ENCODE measurements at regions not wholly inside any gene's neighbourhood (a gene's known extent, or its start where the extent isn't known, plus 50 kb on each side); places are given as distances from the start of the nearest gene placed in this dataset.

GRCh38 chr4:156710365-156711192 is 261.0 kb downstream of the PDGFC start:
- POLR2A ChIA-PET = no interaction called here
- H3K4me3 ChIP-seq (ENCODE audit: low read depth, low read length) = no peak overlapping the region
- no peak for TF ChIP-seq CTCF (IDR thresholded peaks at IDR 0.05; ENCODE audit: insufficient read depth, low read length, missing control alignments)
- DNase-seq (ENCODE audit: low read depth, low spot score) = no peak
- CTCF ChIA-PET = interaction anchor here (1.0 kb wide), 1 partner anchor 258 kb away, joined by 3 read pairs; no protein-coding TSS in a partner anchor

GRCh38 chr4:156705311-156705710 is 266.3 kb downstream of the PDGFC start:
- TF ChIP-seq CTCF (IDR thresholded peaks at IDR 0.05; ENCODE audit: insufficient read depth, low read length, missing control alignments) = no peak
- CTCF ChIA-PET = no interaction called here
- no peak overlapping the region for H3K4me3 ChIP-seq (ENCODE audit: low read depth, low read length)
- DNase-seq (ENCODE audit: low read depth, low spot score) = peak; percentile 50
- POLR2A ChIA-PET = no interaction called here

GRCh38 chr4:156695163-156695562 is 276.4 kb downstream of the PDGFC start:
- CTCF ChIA-PET = interaction anchor here (1.6 kb wide), 1 partner anchor 8 kb away, joined by 4 read pairs; no protein-coding TSS in a partner anchor
- POLR2A ChIA-PET = no interaction called here
- H3K4me3 ChIP-seq (ENCODE audit: low read depth, low read length) = no peak overlapping the region
- no peak for TF ChIP-seq CTCF (IDR thresholded peaks at IDR 0.05; ENCODE audit: insufficient read depth, low read length, missing control alignments)
- no peak for DNase-seq (ENCODE audit: low read depth, low spot score)

DNA sequence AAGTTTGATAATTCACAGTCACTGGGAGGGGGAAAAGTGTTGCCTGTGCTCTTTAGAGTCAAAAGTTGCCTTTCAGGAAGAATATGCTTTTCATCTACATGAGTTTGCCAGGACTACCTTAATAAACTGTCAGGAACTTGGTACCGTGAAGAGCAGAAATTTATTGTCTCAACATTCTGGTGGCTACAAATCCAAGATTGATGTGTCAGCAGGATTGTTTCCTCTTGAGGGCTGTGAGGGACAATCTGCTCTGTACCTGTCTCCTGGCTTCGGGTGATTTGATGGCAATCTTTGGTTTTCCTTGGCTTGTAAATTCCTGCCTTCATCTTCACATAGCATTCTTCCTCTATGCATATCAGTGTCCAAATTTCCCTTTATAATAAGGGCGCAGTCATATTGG is 277.2 kb downstream of the PDGFC start:
- DNase-seq (ENCODE audit: low read depth, low spot score) = no peak
- H3K4me3 ChIP-seq (ENCODE audit: low read depth, low read length) = no peak overlapping the region
- CTCF ChIA-PET = no interaction called here
- POLR2A ChIA-PET = no interaction called here
- no peak for TF ChIP-seq CTCF (IDR thresholded peaks at IDR 0.05; ENCODE audit: insufficient read depth, low read length, missing control alignments)

- CTCF ChIA-PET = no interaction called here
These were observed 278.0 kb downstream of the PDGFC start for GRCh38 chr4:156693557-156693956.

More at GRCh38 chr4:156693557-156693956, 278.0 kb downstream of the PDGFC start:
- no peak overlapping the region for H3K4me3 ChIP-seq (ENCODE audit: low read depth, low read length)
- TF ChIP-seq CTCF (IDR thresholded peaks at IDR 0.05; ENCODE audit: insufficient read depth, low read length, missing control alignments) = no peak
- POLR2A ChIA-PET = no interaction called here
- no peak for DNase-seq (ENCODE audit: low read depth, low spot score)

Measured in AG04449 (cell line).